Endothelial cell (in vitro differentiated cells): ENCODE measurements at regions not wholly inside any gene's neighbourhood (a gene's known extent, or its start where the extent isn't known, plus 50 kb on each side); places are given as distances from the start of the nearest gene placed in this dataset.
"Not testable (repeated sequence)": the region's sequence is repeated elsewhere in the genome, so short reads cannot be mapped to it uniquely, and the experiment has no call there.

Experiments
- DNase-seq: peaks from one replicate; pipeline ENCODE4 v3.0.0; 2021; ENCODE audit warnings: low spot score
- H3K27ac Mint-ChIP-seq: one replicate; pipeline ENCODE4 v1.8.0; 2021; ENCODE audit warnings: mixed read lengths, inconsistent platforms; ENCODE audit not compliant: unreplicated experiment
- H3K27me3 Mint-ChIP-seq: one replicate; pipeline ENCODE4 v1.8.0; 2021; ENCODE audit warnings: mild to moderate bottlenecking, moderate library complexity, mixed read lengths, inconsistent platforms; ENCODE audit not compliant: unreplicated experiment
- H3K36me3 Mint-ChIP-seq: one replicate; pipeline ENCODE4 v1.8.0; 2021; ENCODE audit warnings: mild to moderate bottlenecking, low read depth, mixed read lengths, inconsistent platforms; ENCODE audit not compliant: unreplicated experiment
- H3K4me1 Mint-ChIP-seq: one replicate; pipeline ENCODE4 v1.8.0; 2021; ENCODE audit warnings: mild to moderate bottlenecking, mixed read lengths, inconsistent platforms; ENCODE audit not compliant: unreplicated experiment
- H3K4me3 Mint-ChIP-seq: one replicate; pipeline ENCODE4 v1.8.0; 2021; ENCODE audit warnings: mild to moderate bottlenecking, mixed read lengths, inconsistent platforms; ENCODE audit not compliant: unreplicated experiment
- H3K9me3 Mint-ChIP-seq: one replicate; pipeline ENCODE4 v1.8.0; 2021; ENCODE audit warnings: mixed read lengths, inconsistent platforms; ENCODE audit not compliant: unreplicated experiment
- CTCF ChIP-seq: fragments of 200-600 bp; sonication (generic); IDR thresholded peaks from one replicate; pipeline ENCODE4 v1.5.0; 2021; ENCODE audit warnings: antibody characterized with exemption; ENCODE audit not compliant: unreplicated experiment

GRCh38 chr2:210762604-210763588 is 206.5 kb downstream of the CPS1 start:
- H3K27ac Mint-ChIP-seq, result no peak overlapping the region
- no peak for TF ChIP-seq CTCF
- DNase-seq, result no peak
- no peaks in the 10 kb centered on the region for H3K27me3 Mint-ChIP-seq
- no peaks in the 10 kb centered on the region for H3K4me1 Mint-ChIP-seq
- H3K9me3 Mint-ChIP-seq, result no peaks in the 10 kb centered on the region
- H3K4me3 Mint-ChIP-seq, result no peak overlapping the region
- H3K36me3 Mint-ChIP-seq, result no peaks in the 10 kb centered on the region

- Mint-ChIP-seq H3K4me1 (peaks cover 6% of the 10 kb centered on the region), H3K27ac (no peak overlapping the region), H3K27me3 (no peaks in the 10 kb centered on the region), H3K36me3 (no peaks in the 10 kb centered on the region), H3K9me3 (no peaks in the 10 kb centered on the region), H3K4me3 (no peak overlapping the region)
- DNase-seq, result no peak
- TF ChIP-seq CTCF, result no peak
These were observed 212.0 kb downstream of the CPS1 start for GRCh38 chr2:210768329-210768910.

GRCh38 chr2:210776756-210777155 is 220.4 kb downstream of the CPS1 start:
- Mint-ChIP-seq H3K36me3 (no peaks in the 10 kb centered on the region), H3K9me3 (no peaks in the 10 kb centered on the region), H3K4me3 (no peak overlapping the region), H3K27me3 (peaks cover 2% of the 10 kb centered on the region), H3K4me1 (no peaks in the 10 kb centered on the region), H3K27ac (no peak overlapping the region)
- TF ChIP-seq CTCF, result no peak
- DNase-seq, result no peak

GRCh38 chr2:210782222-210782621 is 225.8 kb downstream of the CPS1 start:
- Mint-ChIP-seq H3K36me3 (no peaks in the 10 kb centered on the region), H3K4me1 (no peaks in the 10 kb centered on the region), H3K27ac (no peak overlapping the region), H3K27me3 (peaks cover 2% of the 10 kb centered on the region), H3K9me3 (no peaks in the 10 kb centered on the region), H3K4me3 (no peak overlapping the region)
- no peak for TF ChIP-seq CTCF
- DNase-seq, result no peak

- H3K4me1 Mint-ChIP-seq, DNase-seq, H3K36me3 Mint-ChIP-seq, H3K27me3 Mint-ChIP-seq, H3K4me3 Mint-ChIP-seq, H3K9me3 Mint-ChIP-seq, H3K27ac Mint-ChIP-seq: not testable (repeated sequence)
These were observed 231.4 kb downstream of the CPS1 start for GRCh38 chr2:210787831-210788230.
